ENCODE measurements at regions not wholly inside any gene's neighbourhood (a gene's known extent, or its start where the extent isn't known, plus 50 kb on each side); places are given as distances from the start of the nearest gene placed in this dataset.

- no peaks in the 10 kb centered on the region for H3K4me1 ChIP-seq (ENCODE audit: insufficient read depth)
- WGBS, 3 donors = 46 to 54% (median 50%) methylated on average over 19 of the region's 19 CpGs
- H3K27me3 ChIP-seq = no peaks in the 10 kb centered on the region
- H3K9me3 ChIP-seq = no peaks in the 10 kb centered on the region
- no peak for TF ChIP-seq EP300 (IDR thresholded peaks at IDR 0.05)
- DNase-seq = no peak
- H3K4me3 ChIP-seq = no peak overlapping the region
- intact Hi-C loops (cut with DNase I) = no loop called here
- H3K36me3 ChIP-seq = no peaks in the 10 kb centered on the region
- H3K27ac ChIP-seq = no peak overlapping the region
These were observed 381.8 kb downstream of the SOX9 start for GRCh38 chr17:72502371-72503341.

- Histone ChIP-seq H3K27ac (no peak overlapping the region), H3K4me3 (no peak overlapping the region), H3K4me1 (ENCODE audit: insufficient read depth) (no peaks in the 10 kb centered on the region), H3K9me3 (no peaks in the 10 kb centered on the region), H3K36me3 (no peaks in the 10 kb centered on the region), H3K27me3 (no peaks in the 10 kb centered on the region)
- intact Hi-C loops (cut with DNase I) = no loop called here
- DNase-seq = no peak
- 93% methylated on average over 6 of the region's 6 CpGs for WGBS, 3 donors
- TF ChIP-seq CTCF (IDR thresholded peaks at IDR 0.05) (no peak), EP300 (IDR thresholded peaks at IDR 0.05) (no peak), POLR2A (IDR thresholded peaks at IDR 0.05) (no peak)
These were observed 382.7 kb downstream of the SOX9 start for GRCh38 chr17:72503556-72503955.

- TF ChIP-seq CTCF (IDR thresholded peaks at IDR 0.05) (no peak), POLR2A (IDR thresholded peaks at IDR 0.05) (no peak)
- H3K4me3 ChIP-seq = no peak overlapping the region
- 91 to 94% (median 91%) methylated on average over 4 of the region's 4 CpGs for WGBS, 3 donors
- intact Hi-C loops (cut with DNase I) = no loop called here
- H3K36me3 ChIP-seq = no peaks in the 10 kb centered on the region
- no peaks in the 10 kb centered on the region for H3K4me1 ChIP-seq (ENCODE audit: insufficient read depth)
- no peaks in the 10 kb centered on the region for H3K9me3 ChIP-seq
- H3K27me3 ChIP-seq = no peaks in the 10 kb centered on the region
- DNase-seq = no peak
- H3K27ac ChIP-seq = no peak overlapping the region
These were observed 384.0 kb downstream of the SOX9 start for GRCh38 chr17:72504783-72505182.

GRCh38 chr17:72506773-72507172, 386.0 kb downstream of the SOX9 start:
- Histone ChIP-seq H3K27ac (no peak overlapping the region), H3K4me3 (no peak overlapping the region), H3K27me3 (no peaks in the 10 kb centered on the region), H3K36me3 (no peaks in the 10 kb centered on the region), H3K4me1 (ENCODE audit: insufficient read depth) (no peaks in the 10 kb centered on the region), H3K9me3 (no peaks in the 10 kb centered on the region)
- DNase-seq = no peak
- whole genome bisulfite sequencing, 3 donors = 84 to 91% (median 88%) methylated on average over 12 of the region's 12 CpGs
- TF ChIP-seq CTCF (IDR thresholded peaks at IDR 0.05) (no peak), EP300 (IDR thresholded peaks at IDR 0.05) (no peak), POLR2A (IDR thresholded peaks at IDR 0.05) (no peak)
- intact Hi-C loops (cut with DNase I) = no loop called here

- Histone ChIP-seq H3K4me1 (ENCODE audit: insufficient read depth) (no peaks in the 10 kb centered on the region), H3K36me3 (no peaks in the 10 kb centered on the region), H3K27me3 (no peaks in the 10 kb centered on the region), H3K4me3 (no peak overlapping the region), H3K27ac (no peak overlapping the region), H3K9me3 (no peaks in the 10 kb centered on the region)
- WGBS, 3 donors = 51 to 69% (median 54%) methylated on average over 7 of the region's 7 CpGs
- TF ChIP-seq POLR2A (IDR thresholded peaks at IDR 0.05) (no peak), CTCF (IDR thresholded peaks at IDR 0.05) (no peak), EP300 (IDR thresholded peaks at IDR 0.05) (no peak)
- no peak for DNase-seq
- intact Hi-C loops (cut with DNase I) = no loop called here
These were observed 386.6 kb downstream of the SOX9 start for GRCh38 chr17:72507370-72507769.

Data from ovary (tissue), 7 donors.